Stimulated activated CD8-positive, alpha-beta memory T cell treated with anti-CD3 and anti-CD28 coated beads, Interleukin-15, amount 100 ng/mL, for 1 hour (primary cell): ENCODE measurements at regions not wholly inside any gene's neighbourhood (a gene's known extent, or its start where the extent isn't known, plus 50 kb on each side); places are given as distances from the start of the nearest gene placed in this dataset.
"Not testable (repeated sequence)": the region's sequence is repeated elsewhere in the genome, so short reads cannot be mapped to it uniquely, and the experiment has no call there.

Experiments
- DNase-seq: peaks from one replicate; pipeline ENCODE4 v3.0.0-alpha.2; 2020; ENCODE audit warnings: low read depth

GRCh38 chr1:198809247-198809646 is 170.4 kb downstream of the PTPRC start:
- no peak for DNase-seq

- DNase-seq: no peak
Observed at GRCh38 chr1:198811449-198811848, 172.6 kb downstream of the PTPRC start.

- DNase-seq: no peak
Observed at GRCh38 chr1:198823626-198824025, 184.8 kb downstream of the PTPRC start.

- no peak for DNase-seq
Observed at GRCh38 chr1:198825254-198825653, 186.4 kb downstream of the PTPRC start.

GRCh38 chr1:198829356-198829755 is 190.5 kb downstream of the PTPRC start:
- no peak for DNase-seq

- DNase-seq: no peak
Observed at GRCh38 chr1:198829944-198830343, 191.1 kb downstream of the PTPRC start.

GRCh38 chr1:198830412-198830811 is 191.6 kb downstream of the PTPRC start:
- DNase-seq: no peak

- no peak for DNase-seq
Observed at GRCh38 chr1:198833706-198834503, 195.1 kb downstream of the PTPRC start.

GRCh38 chr1:198837278-198838021 is 198.6 kb downstream of the PTPRC start:
- DNase-seq: no peak

- no peak for DNase-seq
Observed at GRCh38 chr1:198838022-198838342, 199.1 kb downstream of the PTPRC start.

- DNase-seq: no peak
Observed at GRCh38 chr1:198841477-198841876, 202.6 kb downstream of the PTPRC start.

- DNase-seq: no peak
Observed at GRCh38 chr1:198842686-198843085, 203.8 kb downstream of the PTPRC start.

- DNase-seq: no peak
Observed at GRCh38 chr1:198845271-198845670, 206.4 kb downstream of the PTPRC start.

- DNase-seq: no peak
Observed at GRCh38 chr1:198845851-198846250, 207.0 kb downstream of the PTPRC start.

GRCh38 chr1:198846556-198846955 is 207.7 kb downstream of the PTPRC start:
- no peak for DNase-seq

GRCh38 chr1:198848206-198848605 is 209.4 kb downstream of the PTPRC start:
- DNase-seq: no peak

- DNase-seq: no peak
Observed at GRCh38 chr1:198848649-198849048, 209.8 kb downstream of the PTPRC start.

GRCh38 chr1:198849093-198849492 is 210.3 kb downstream of the PTPRC start:
- DNase-seq: no peak

- no peak for DNase-seq
Observed at GRCh38 chr1:198850196-198850595, 211.4 kb downstream of the PTPRC start.

- not testable (repeated sequence) for DNase-seq
Observed at GRCh38 chr1:198850966-198851365, 212.1 kb downstream of the PTPRC start.

GRCh38 chr1:198856601-198857000 is 217.8 kb downstream of the PTPRC start:
- DNase-seq: no peak

- DNase-seq: no peak
Observed at GRCh38 chr1:198858033-198858432, 219.2 kb downstream of the PTPRC start.

- no peak for DNase-seq
Observed at GRCh38 chr1:198860371-198860770, 221.5 kb downstream of the PTPRC start.

GRCh38 chr1:198861636-198862035 is 222.8 kb downstream of the PTPRC start:
- DNase-seq: no peak
